DOHH2 (cell line): ENCODE measurements at regions not wholly inside any gene's neighbourhood (a gene's known extent, or its start where the extent isn't known, plus 50 kb on each side); places are given as distances from the start of the nearest gene placed in this dataset.

ENCODE experiments used
- H3F3A ChIP-seq: fragments of 200-600 bp; sonication (generic), shearing (Covaris generic); 2 replicates; pipeline ENCODE4 v1.6.0; 2016; ENCODE audit warnings: antibody characterized with exemption, mild to moderate bottlenecking; ENCODE audit not compliant: control insufficient read depth, insufficient read depth
- H3K27ac ChIP-seq: fragments of 200-600 bp; sonication (generic); 2 replicates; pipeline ENCODE4 v1.5.1; 2014; ENCODE audit warnings: low read depth, mild to moderate bottlenecking, low read length, moderate library complexity
- H3K27me3 ChIP-seq: fragments of 200-600 bp; sonication (generic); 2 replicates; pipeline ENCODE4 v1.6.1; 2014; ENCODE audit warnings: mild to moderate bottlenecking, low read length, mixed read lengths; ENCODE audit not compliant: control insufficient read depth
- H3K36me3 ChIP-seq: fragments of 200-600 bp; sonication (generic); 2 replicates; pipeline ENCODE4 v1.6.1; 2014; ENCODE audit warnings: mild to moderate bottlenecking, low read length, moderate library complexity, mixed read lengths; ENCODE audit not compliant: control insufficient read depth
- H3K4me1 ChIP-seq: fragments of 200-600 bp; sonication (generic); 2 replicates; pipeline ENCODE4 v1.6.1; 2014; ENCODE audit warnings: mild to moderate bottlenecking, low read length, mixed read lengths; ENCODE audit not compliant: control insufficient read depth
- H3K4me2 ChIP-seq: fragments of 200-600 bp; sonication (generic); 2 replicates; pipeline ENCODE4 v1.6.0; 2014; ENCODE audit warnings: mild to moderate bottlenecking, low read length, moderate library complexity
- H3K4me3 ChIP-seq: fragments of 200-600 bp; sonication (generic); 2 replicates; pipeline ENCODE4 v1.5.1; 2014; ENCODE audit warnings: mild to moderate bottlenecking, low read length, mixed read lengths
- H3K79me2 ChIP-seq: fragments of 200-600 bp; sonication (generic); 2 replicates; pipeline ENCODE4 v1.6.1; 2014; ENCODE audit warnings: mild to moderate bottlenecking, low read length, mixed read lengths; ENCODE audit not compliant: control insufficient read depth
- H3K9me2 ChIP-seq: fragments of 200-600 bp; sonication (generic); replicated peaks from 2 replicates; pipeline ENCODE4 v1.6.1; 2014; ENCODE audit warnings: mild to moderate bottlenecking, low read length, mixed read lengths; ENCODE audit not compliant: control insufficient read depth
- H3K9me3 ChIP-seq: fragments of 200-600 bp; sonication (generic); 2 replicates; pipeline ENCODE4 v1.6.1; 2014; ENCODE audit warnings: antibody characterized with exemption, low read length, mixed read lengths; ENCODE audit not compliant: control insufficient read depth, insufficient read depth
- H4K20me1 ChIP-seq: fragments of 200-600 bp; sonication (generic); 2 replicates; pipeline ENCODE4 v1.6.0; 2014; ENCODE audit warnings: low read depth, mild to moderate bottlenecking, antibody characterized with exemption, low read length, moderate library complexity; ENCODE audit not compliant: control insufficient read depth, insufficient read depth
- EZH2phosphoT487 ChIP-seq: fragments of 200-600 bp; sonication (generic); IDR thresholded peaks from 2 replicates; pipeline ENCODE4 v1.6.1; 2017; ENCODE audit warnings: borderline replicate concordance, mild to moderate bottlenecking, antibody characterized with exemption, low read length, moderate library complexity, mixed read lengths
- TF ChIP-seq, protein P1 (sequence below): fragments of 200-600 bp; sonication (generic); IDR thresholded peaks from one replicate; pipeline ENCODE4 v1.5.1; 2014; ENCODE audit warnings: antibody characterized with exemption, mild to moderate bottlenecking, low read depth, low read length; ENCODE audit not compliant: poor library complexity, severe bottlenecking

DNA sequence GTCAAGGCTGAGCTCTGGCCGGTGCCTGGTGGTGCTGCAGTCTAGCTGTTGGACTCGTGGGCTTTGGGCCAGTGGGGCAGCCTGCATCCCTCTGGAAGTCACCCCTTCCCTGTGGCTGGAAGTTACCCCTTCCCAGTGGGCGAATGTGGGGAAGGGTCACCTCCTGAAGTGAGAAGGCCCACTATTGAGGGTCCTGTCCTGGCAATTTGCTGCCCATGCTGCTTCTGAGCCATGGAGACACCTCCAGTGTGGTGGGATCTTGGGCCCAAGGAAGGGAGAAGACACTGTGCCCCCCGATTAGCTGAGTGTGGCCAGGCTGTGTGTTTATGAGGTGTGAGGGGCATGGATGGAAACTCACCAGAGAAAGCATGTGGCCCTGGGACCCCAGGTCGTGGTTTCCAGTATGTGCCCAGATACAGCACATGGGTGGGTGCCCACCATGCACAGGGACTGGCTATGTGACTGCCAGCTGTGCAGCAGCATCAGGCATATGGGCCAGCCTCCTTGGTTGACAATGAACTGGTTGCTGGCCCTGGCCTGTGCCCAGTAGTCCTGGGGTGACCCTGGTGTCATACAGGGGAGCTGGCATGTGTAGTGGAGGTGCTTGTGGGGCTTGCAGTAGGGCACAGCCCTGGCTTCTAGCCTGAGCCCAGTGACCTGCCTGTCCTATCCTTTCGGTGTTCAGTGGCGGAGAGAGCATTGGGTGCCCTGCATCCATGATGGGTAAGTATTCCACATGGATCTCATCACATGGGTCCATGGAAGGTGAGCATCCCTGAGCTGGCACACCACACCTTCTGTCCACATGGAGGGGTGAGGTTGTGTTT is 221.2 kb downstream of the SNRPN start:
- H3K9me3 ChIP-seq, result peaks cover 57% of the 10 kb centered on the region; the same call in 1 of the 2 replicates
- H3K36me3 ChIP-seq, result no peaks in the 10 kb centered on the region
- no peak overlapping the region for H3K27ac ChIP-seq
- no peaks in the 10 kb centered on the region for H3K9me2 ChIP-seq
- H3K4me3 ChIP-seq, result no peak overlapping the region
- no peaks in the 10 kb centered on the region for H3F3A ChIP-seq
- no peaks in the 10 kb centered on the region for H3K4me1 ChIP-seq
- H3K4me2 ChIP-seq, result no peak overlapping the region
- no peaks in the 10 kb centered on the region for H4K20me1 ChIP-seq
- TF ChIP-seq EZH2phosphoT487, result no peak
- TF ChIP-seq, protein P1, sequence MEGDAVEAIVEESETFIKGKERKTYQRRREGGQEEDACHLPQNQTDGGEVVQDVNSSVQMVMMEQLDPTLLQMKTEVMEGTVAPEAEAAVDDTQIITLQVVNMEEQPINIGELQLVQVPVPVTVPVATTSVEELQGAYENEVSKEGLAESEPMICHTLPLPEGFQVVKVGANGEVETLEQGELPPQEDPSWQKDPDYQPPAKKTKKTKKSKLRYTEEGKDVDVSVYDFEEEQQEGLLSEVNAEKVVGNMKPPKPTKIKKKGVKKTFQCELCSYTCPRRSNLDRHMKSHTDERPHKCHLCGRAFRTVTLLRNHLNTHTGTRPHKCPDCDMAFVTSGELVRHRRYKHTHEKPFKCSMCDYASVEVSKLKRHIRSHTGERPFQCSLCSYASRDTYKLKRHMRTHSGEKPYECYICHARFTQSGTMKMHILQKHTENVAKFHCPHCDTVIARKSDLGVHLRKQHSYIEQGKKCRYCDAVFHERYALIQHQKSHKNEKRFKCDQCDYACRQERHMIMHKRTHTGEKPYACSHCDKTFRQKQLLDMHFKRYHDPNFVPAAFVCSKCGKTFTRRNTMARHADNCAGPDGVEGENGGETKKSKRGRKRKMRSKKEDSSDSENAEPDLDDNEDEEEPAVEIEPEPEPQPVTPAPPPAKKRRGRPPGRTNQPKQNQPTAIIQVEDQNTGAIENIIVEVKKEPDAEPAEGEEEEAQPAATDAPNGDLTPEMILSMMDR, result no peak
- no peaks in the 10 kb centered on the region for H3K27me3 ChIP-seq
- no peaks in the 10 kb centered on the region for H3K79me2 ChIP-seq

DNA sequence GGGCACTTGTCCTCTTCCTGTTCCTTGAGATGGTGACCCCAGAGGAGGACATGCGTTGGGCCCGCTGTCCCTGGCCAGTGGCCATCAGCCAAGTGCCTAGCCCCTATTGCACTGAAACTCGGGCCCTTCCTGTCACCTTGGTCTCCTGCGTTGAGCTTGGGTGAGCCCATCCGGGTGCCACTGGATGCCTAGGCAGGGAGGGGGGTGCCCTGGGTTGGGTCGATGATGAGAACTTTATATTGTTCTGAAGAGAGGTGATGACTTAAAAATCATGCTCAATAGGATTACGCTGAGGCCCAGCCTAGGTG is 221.8 kb downstream of the SNRPN start:
- Histone ChIP-seq H3F3A (no peaks in the 10 kb centered on the region), H3K9me3 (peaks cover 57% of the 10 kb centered on the region; the same call in 1 of the 2 replicates), H3K4me1 (no peaks in the 10 kb centered on the region), H3K4me3 (no peak overlapping the region), H3K36me3 (no peaks in the 10 kb centered on the region), H3K9me2 (no peaks in the 10 kb centered on the region), H3K79me2 (no peaks in the 10 kb centered on the region), H3K27ac (no peak overlapping the region), H3K27me3 (no peaks in the 10 kb centered on the region), H3K4me2 (no peak overlapping the region), H4K20me1 (no peaks in the 10 kb centered on the region)
- TF ChIP-seq EZH2phosphoT487, result no peak
- TF ChIP-seq, protein P1, result no peak

DNA sequence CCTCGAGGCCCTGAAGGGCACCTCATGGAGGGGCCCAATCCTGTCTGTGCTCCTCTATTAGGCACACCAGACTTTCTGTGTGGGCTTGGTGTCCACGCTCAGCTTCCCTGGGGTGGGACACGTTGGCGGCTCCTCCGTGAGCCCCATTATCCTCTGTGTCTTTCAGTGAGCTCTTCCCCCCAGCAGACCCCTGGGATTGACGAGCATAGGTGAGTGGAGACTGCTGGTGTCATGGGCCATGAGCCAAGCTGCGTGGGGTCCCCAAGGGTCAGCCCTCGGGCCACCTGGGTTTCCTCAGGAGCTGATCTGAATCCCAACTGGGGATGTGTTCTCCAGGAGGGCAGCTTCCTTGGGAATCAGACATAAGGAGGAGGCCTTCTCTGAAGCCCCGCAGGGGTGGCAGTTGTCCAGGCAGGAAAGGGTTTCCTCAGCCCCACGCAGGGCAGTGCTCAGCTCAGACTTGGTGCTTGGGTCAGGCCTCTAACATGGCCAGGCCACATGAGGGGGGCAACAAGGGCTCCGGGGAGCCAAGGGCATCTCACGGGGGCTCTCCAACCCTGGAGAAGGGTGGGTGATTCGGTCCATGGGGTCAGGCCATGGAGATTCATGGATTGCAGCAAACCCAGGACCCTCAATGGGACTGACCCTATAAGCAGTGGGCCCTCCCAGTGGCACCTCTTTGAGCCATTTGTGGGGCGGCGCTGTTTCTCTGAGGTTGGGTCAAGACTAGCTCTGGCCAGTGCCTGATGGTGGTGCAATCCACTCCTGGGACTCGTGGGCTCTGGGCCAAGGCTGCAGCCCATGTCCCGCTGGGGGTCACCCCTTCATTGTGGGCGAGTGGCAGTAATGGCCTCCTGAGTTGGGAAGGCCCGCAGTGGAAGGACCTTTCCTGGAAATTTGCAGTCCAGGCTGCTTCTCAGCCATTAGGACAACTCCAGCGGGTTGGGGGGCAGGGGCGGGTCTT is 222.5 kb downstream of the SNRPN start:
- no peaks in the 10 kb centered on the region for H4K20me1 ChIP-seq
- H3K9me3 ChIP-seq, result peaks cover 57% of the 10 kb centered on the region; the same call in 1 of the 2 replicates
- no peaks in the 10 kb centered on the region for H3K27me3 ChIP-seq
- no peaks in the 10 kb centered on the region for H3F3A ChIP-seq
- no peaks in the 10 kb centered on the region for H3K79me2 ChIP-seq
- H3K4me1 ChIP-seq, result no peaks in the 10 kb centered on the region
- no peak overlapping the region for H3K4me3 ChIP-seq
- H3K4me2 ChIP-seq, result no peak overlapping the region
- no peaks in the 10 kb centered on the region for H3K9me2 ChIP-seq
- H3K36me3 ChIP-seq, result no peaks in the 10 kb centered on the region
- TF ChIP-seq, protein P1, result no peak
- TF ChIP-seq EZH2phosphoT487, result no peak
- H3K27ac ChIP-seq, result no peak overlapping the region
